ENCODE measurements at regions not wholly inside any gene's neighbourhood (a gene's known extent, or its start where the extent isn't known, plus 50 kb on each side); places are given as distances from the start of the nearest gene placed in this dataset.

- no peaks in the 10 kb centered on the region for H3K27me3 ChIP-seq
- H3K27ac ChIP-seq: no peak overlapping the region
- H3K4me1 ChIP-seq: no peaks in the 10 kb centered on the region
- no peak for TF ChIP-seq CTCF (IDR thresholded peaks at IDR 0.05)
- H3K36me3 ChIP-seq: no peaks in the 10 kb centered on the region
- DNase-seq: no peak
- no peak overlapping the region for H3K9ac ChIP-seq (ENCODE audit: low read depth in 2 of 2, low read length in 2 of 2)
- H3K9me3 ChIP-seq: no peaks in the 10 kb centered on the region
- intact Hi-C loops (cut with DNase I): no loop called here
- H3K4me3 ChIP-seq: no peak overlapping the region
Observed at GRCh38 chr11:121793916-121794315, 322.1 kb downstream of the BLID start.

GRCh38 chr11:121793291-121793690, 322.7 kb downstream of the BLID start:
- no peaks in the 10 kb centered on the region for H3K9me3 ChIP-seq
- H3K4me1 ChIP-seq: no peaks in the 10 kb centered on the region
- no peak for TF ChIP-seq CTCF (IDR thresholded peaks at IDR 0.05)
- no peak overlapping the region for H3K27ac ChIP-seq
- H3K27me3 ChIP-seq: no peaks in the 10 kb centered on the region
- intact Hi-C loops (cut with DNase I): no loop called here
- DNase-seq: no peak
- no peaks in the 10 kb centered on the region for H3K36me3 ChIP-seq
- no peak overlapping the region for H3K4me3 ChIP-seq
- no peak overlapping the region for H3K9ac ChIP-seq (ENCODE audit: low read depth in 2 of 2, low read length in 2 of 2)

DNA sequence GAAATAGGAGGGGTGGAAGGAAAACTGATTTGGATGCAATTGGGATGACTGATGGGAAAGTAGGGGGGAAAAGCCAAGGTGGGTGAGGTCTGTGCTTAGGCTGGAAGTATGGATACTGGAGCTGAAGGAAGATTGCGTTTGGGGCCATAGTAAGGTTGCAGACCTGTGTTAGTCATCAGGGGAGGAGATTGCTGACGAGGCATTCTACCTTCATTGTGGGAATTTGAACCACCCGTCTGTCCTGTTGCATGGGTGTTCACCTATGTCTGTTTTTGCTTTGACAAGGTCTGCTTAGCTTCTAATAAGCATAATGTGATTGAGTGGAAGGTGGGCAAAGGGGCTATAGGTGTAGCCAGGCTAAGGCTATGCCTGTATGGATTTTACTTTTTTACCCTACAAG, 323.8 kb downstream of the BLID start:
- no peak for TF ChIP-seq CTCF (IDR thresholded peaks at IDR 0.05)
- Histone ChIP-seq H3K4me1 (no peaks in the 10 kb centered on the region), H3K27me3 (no peaks in the 10 kb centered on the region), H3K27ac (no peak overlapping the region), H3K9ac (ENCODE audit: low read depth in 2 of 2, low read length in 2 of 2) (no peak overlapping the region), H3K36me3 (no peaks in the 10 kb centered on the region), H3K4me3 (no peak overlapping the region), H3K9me3 (no peaks in the 10 kb centered on the region)
- intact Hi-C loops (cut with DNase I): no loop called here
- no peak for DNase-seq

DNA sequence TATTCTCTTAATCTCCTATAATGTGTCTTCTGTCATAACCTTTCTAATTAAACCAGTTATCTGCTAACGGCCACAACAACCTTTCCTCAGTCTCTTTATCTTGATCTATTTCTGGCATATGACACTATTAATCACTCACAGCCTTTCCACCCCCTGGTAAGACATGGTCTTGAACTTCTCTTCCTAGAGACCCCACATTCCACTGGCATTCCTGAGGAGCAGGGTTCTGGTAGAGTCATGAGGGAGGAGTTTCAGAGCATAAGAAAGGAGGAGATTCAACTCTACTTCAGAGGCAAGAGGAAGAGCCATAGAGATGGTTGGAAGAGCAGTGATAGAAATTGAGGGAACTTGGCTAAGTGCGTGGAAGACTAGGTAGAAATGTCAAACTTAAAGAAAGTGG, 325.6 kb downstream of the BLID start:
- TF ChIP-seq CTCF (IDR thresholded peaks at IDR 0.05): no peak
- intact Hi-C loops (cut with DNase I): no loop called here

GRCh38 chr11:121780971-121781370, 328.2 kb upstream of the SORL1-AS1 start:
- DNase-seq: no peak
- H3K27me3 ChIP-seq: no peaks in the 10 kb centered on the region
- intact Hi-C loops (cut with DNase I): no loop called here
- H3K4me1 ChIP-seq: no peaks in the 10 kb centered on the region
- no peak overlapping the region for H3K27ac ChIP-seq
- TF ChIP-seq CTCF (IDR thresholded peaks at IDR 0.05): no peak
- no peak overlapping the region for H3K9ac ChIP-seq (ENCODE audit: low read depth in 2 of 2, low read length in 2 of 2)
- no peaks in the 10 kb centered on the region for H3K36me3 ChIP-seq
- H3K4me3 ChIP-seq: no peak overlapping the region
- H3K9me3 ChIP-seq: no peaks in the 10 kb centered on the region

More for the DNA sequence above, 325.6 kb downstream of the BLID start:
- H3K36me3 ChIP-seq: no peaks in the 10 kb centered on the region
- no peaks in the 10 kb centered on the region for H3K27me3 ChIP-seq
- H3K4me1 ChIP-seq: no peaks in the 10 kb centered on the region
- peaks cover 3% of the 10 kb centered on the region for H3K9me3 ChIP-seq
- no peak overlapping the region for H3K4me3 ChIP-seq
- H3K27ac ChIP-seq: no peak overlapping the region
- no peak overlapping the region for H3K9ac ChIP-seq (ENCODE audit: low read depth in 2 of 2, low read length in 2 of 2)
- DNase-seq: no peak

DNA sequence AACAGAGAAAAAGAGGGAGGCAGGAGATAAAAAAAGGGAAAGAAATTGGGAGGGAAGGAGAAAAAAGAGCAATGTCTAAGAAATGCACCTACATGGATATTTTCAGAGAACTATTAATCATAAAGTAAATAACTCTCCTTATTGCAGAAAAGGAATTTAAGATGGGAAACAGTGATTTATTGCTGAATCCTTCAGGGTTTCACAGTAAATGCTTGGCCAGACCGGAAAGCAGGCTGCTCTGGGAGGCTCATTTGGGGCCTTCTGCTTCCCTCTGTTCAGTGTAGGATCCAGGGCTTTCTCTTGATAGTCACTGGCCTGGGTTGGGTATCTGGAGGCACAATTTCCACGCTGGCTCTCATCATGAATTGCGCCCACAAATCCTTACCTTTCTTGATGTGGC, 324.3 kb upstream of the SORL1-AS1 start:
- no peak overlapping the region for H3K27ac ChIP-seq
- no peaks in the 10 kb centered on the region for H3K4me1 ChIP-seq
- H3K9ac ChIP-seq (ENCODE audit: low read depth in 2 of 2, low read length in 2 of 2): no peak overlapping the region
- no peak for DNase-seq
- H3K27me3 ChIP-seq: no peaks in the 10 kb centered on the region
- no peak overlapping the region for H3K4me3 ChIP-seq
- intact Hi-C loops (cut with DNase I): no loop called here
- TF ChIP-seq CTCF (IDR thresholded peaks at IDR 0.05): no peak
- no peaks in the 10 kb centered on the region for H3K9me3 ChIP-seq
- no peaks in the 10 kb centered on the region for H3K36me3 ChIP-seq

All from colonic mucosa (tissue), 4 donors.